ENCODE measurements at regions not wholly inside any gene's neighbourhood (a gene's known extent, or its start where the extent isn't known, plus 50 kb on each side); places are given as distances from the start of the nearest gene placed in this dataset.
A peak's percentile ranks its signal among the peaks of the same experiment; 100 is the strongest.

GRCh38 chr7:130975731-130976130 is 241.7 kb upstream of the KLF14 start:
- no peak for DNase-seq (ENCODE audit: low read depth, low spot score)
- Histone ChIP-seq H3K9me1 (ENCODE audit: control insufficient read depth, extremely low read depth, insufficient read depth, low read length) (no peaks in the 10 kb centered on the region), H3K27me3 (ENCODE audit: control insufficient read depth, extremely low read depth, insufficient read depth, low read length) (no peaks in the 10 kb centered on the region), H3K4me1 (ENCODE audit: control insufficient read depth, extremely low read depth, insufficient read depth, low read length) (no peaks in the 10 kb centered on the region), H4K20me1 (ENCODE audit: control insufficient read depth, extremely low read depth, insufficient read depth, low read length) (no peaks in the 10 kb centered on the region), H2AFZ (ENCODE audit: control insufficient read depth, low read length) (no peak overlapping the region), H3K9ac (ENCODE audit: control insufficient read depth, extremely low read depth, insufficient read depth, low read length) (no peak overlapping the region), H3K4me3 (ENCODE audit: control insufficient read depth in 2 of 3, extremely low read depth in 1 of 3, insufficient read depth in 2 of 3, low read depth in 1 of 3, low read length in 3 of 3) (no peak overlapping the region), H3K9me3 (ENCODE audit: control insufficient read depth, low read depth, low read length) (no peaks in the 10 kb centered on the region), H3K27ac (ENCODE audit: control insufficient read depth, insufficient read depth, low read length) (no peak overlapping the region), H3K36me3 (ENCODE audit: control insufficient read depth in 2 of 2, extremely low read depth in 1 of 2, insufficient read depth in 2 of 2, low read length in 2 of 2) (peaks cover 0 to 1% of the 10 kb centered on the region in 2 experiments), H3K79me2 (ENCODE audit: control insufficient read depth, insufficient read depth, low read length) (no peaks in the 10 kb centered on the region), H3K4me2 (ENCODE audit: control insufficient read depth, extremely low read depth, insufficient read depth, low read depth, low read length) (no peak overlapping the region)
- dilution Hi-C loops (cut with MboI; ENCODE audit: extremely low pct_ligation_motif_present, low sequenced_read_pairs): no loop called here
- no peak for FAIRE-seq
- TF ChIP-seq EZH2 (IDR thresholded peaks at IDR 0.05; ENCODE audit: low read length) (no peak), CTCF (optimal IDR thresholded peaks at IDR 0.05 in 1 of 3, IDR thresholded peaks at IDR 0.05 in 1 of 3, conservative IDR thresholded peaks at IDR 0.05 in 1 of 3; ENCODE audit: extremely low read depth in 1 of 3, insufficient read depth in 2 of 3, low read length in 3 of 3) (no peak)

- TF ChIP-seq CTCF (optimal IDR thresholded peaks at IDR 0.05 in 1 of 3, IDR thresholded peaks at IDR 0.05 in 1 of 3, conservative IDR thresholded peaks at IDR 0.05 in 1 of 3; ENCODE audit: extremely low read depth in 1 of 3, insufficient read depth in 2 of 3, low read length in 3 of 3): peak; percentile 75 to 86 (median 75)
- TF ChIP-seq EZH2 (IDR thresholded peaks at IDR 0.05; ENCODE audit: low read length): no peak
- DNase-seq (ENCODE audit: low read depth, low spot score): no peak
- H3K36me3 ChIP-seq (ENCODE audit: control insufficient read depth in 2 of 2, extremely low read depth in 1 of 2, insufficient read depth in 2 of 2, low read length in 2 of 2): peaks cover 2 to 6% of the 10 kb centered on the region in 2 experiments
- H3K9me1 ChIP-seq (ENCODE audit: control insufficient read depth, extremely low read depth, insufficient read depth, low read length): no peaks in the 10 kb centered on the region
- H3K79me2 ChIP-seq (ENCODE audit: control insufficient read depth, insufficient read depth, low read length): peaks cover 3% of the 10 kb centered on the region
- H3K4me3 ChIP-seq (ENCODE audit: control insufficient read depth in 2 of 3, extremely low read depth in 1 of 3, insufficient read depth in 2 of 3, low read depth in 1 of 3, low read length in 3 of 3): no peak overlapping the region
- FAIRE-seq: peak; percentile 29
- no peaks in the 10 kb centered on the region for H3K9me3 ChIP-seq (ENCODE audit: control insufficient read depth, low read depth, low read length)
- peak overlapping the region; percentile 16 for H3K9ac ChIP-seq (ENCODE audit: control insufficient read depth, extremely low read depth, insufficient read depth, low read length)
- peaks cover 28% of the 10 kb centered on the region for H3K4me1 ChIP-seq (ENCODE audit: control insufficient read depth, extremely low read depth, insufficient read depth, low read length)
- dilution Hi-C loops (cut with MboI; ENCODE audit: extremely low pct_ligation_motif_present, low sequenced_read_pairs): no loop called here
- H2AFZ ChIP-seq (ENCODE audit: control insufficient read depth, low read length): peak overlapping the region; percentile 41
- peak overlapping the region; percentile 31 for H3K4me2 ChIP-seq (ENCODE audit: control insufficient read depth, extremely low read depth, insufficient read depth, low read depth, low read length)
- H4K20me1 ChIP-seq (ENCODE audit: control insufficient read depth, extremely low read depth, insufficient read depth, low read length): no peaks in the 10 kb centered on the region
- no peaks in the 10 kb centered on the region for H3K27me3 ChIP-seq (ENCODE audit: control insufficient read depth, extremely low read depth, insufficient read depth, low read length)
- H3K27ac ChIP-seq (ENCODE audit: control insufficient read depth, insufficient read depth, low read length): peak overlapping the region; percentile 47
Measured at GRCh38 chr7:130982160-130982638, 248.2 kb upstream of the KLF14 start.

Data from keratinocyte (primary cell).